HepG2 (cell line): ENCODE measurements at regions not wholly inside any gene's neighbourhood (a gene's known extent, or its start where the extent isn't known, plus 50 kb on each side); places are given as distances from the start of the nearest gene placed in this dataset.

ENCODE experiments used
- CBX2 ChIP-seq, 2 experiments: fragments of 200-600 bp in 1 of 2; sonication (generic); formaldehyde crosslinking in 1 of 2; IDR thresholded peaks; 2 replicates each; pipeline versions ENCODE4 v1.7.0 to v1.8.1; 2018 to 2022; ENCODE audit warnings: low read depth in 2 of 2, low read length in 1 of 2, mild to moderate bottlenecking in 1 of 2, missing genetic modification reagents in 1 of 2
- GLI4 ChIP-seq: sonication (generic); formaldehyde crosslinking; IDR thresholded peaks from 2 replicates; pipeline ENCODE4 v1.5.1; 2020; ENCODE audit warnings: missing genetic modification reagents, mild to moderate bottlenecking, moderate library complexity, borderline replicate concordance
- KLF13 ChIP-seq: sonication (generic); formaldehyde crosslinking; IDR thresholded peaks from 2 replicates; pipeline ENCODE4 v1.4.0; 2020; ENCODE audit warnings: mild to moderate bottlenecking, missing genetic modification reagents
- MIER3 ChIP-seq: IDR thresholded peaks from 2 replicates; pipeline ENCODE4 v1.6.1; 2016; ENCODE audit warnings: missing compliant biosample characterization, borderline replicate concordance
- NFE2L2 ChIP-seq: fragments of 150-350 bp; IDR thresholded peaks from 2 replicates; pipeline ENCODE4 v1.6.1; 2014; ENCODE audit warnings: low read length
- PAWR ChIP-seq: sonication (generic); formaldehyde crosslinking; IDR thresholded peaks from 2 replicates; pipeline ENCODE4 v1.4.0; 2020; ENCODE audit warnings: missing genetic modification reagents, mild to moderate bottlenecking, borderline replicate concordance
- PRDM10 ChIP-seq: sonication (generic); formaldehyde crosslinking; IDR thresholded peaks from 2 replicates; pipeline ENCODE4 v1.4.0; 2020; ENCODE audit warnings: low read depth, missing genetic modification reagents
- REPIN1 ChIP-seq: sonication (generic); formaldehyde crosslinking; IDR thresholded peaks from 2 replicates; pipeline ENCODE4 v1.8.0; 2022; ENCODE audit warnings: missing genetic modification reagents, low read depth, mild to moderate bottlenecking, borderline replicate concordance
- SNAI1 ChIP-seq: sonication (generic); formaldehyde crosslinking; IDR thresholded peaks from 2 replicates; pipeline ENCODE4 v1.5.0; 2020; ENCODE audit warnings: mild to moderate bottlenecking, missing genetic modification reagents, borderline replicate concordance
- SOX6 ChIP-seq, 2 experiments: fragments of 450-650 bp in 1 of 2; sonication (generic) in 1 of 2; formaldehyde crosslinking in 1 of 2; IDR thresholded peaks; 2 replicates each; pipeline versions ENCODE4 v1.4.0 to v1.6.1; 2017 to 2020; ENCODE audit warnings: antibody characterized with exemption in 1 of 2, mild to moderate bottlenecking in 1 of 2, missing genetic modification reagents in 1 of 2
- THAP9 ChIP-seq: sonication (generic); formaldehyde crosslinking; IDR thresholded peaks from 2 replicates; pipeline ENCODE4; 2020; ENCODE audit warnings: missing genetic modification reagents, mild to moderate bottlenecking, borderline replicate concordance
- ZBTB42 ChIP-seq: sonication (generic); formaldehyde crosslinking; IDR thresholded peaks from 2 replicates; pipeline ENCODE4 v1.5.0; 2020; ENCODE audit warnings: mild to moderate bottlenecking, missing genetic modification reagents
- ZNF574 ChIP-seq: sonication (generic); formaldehyde crosslinking; IDR thresholded peaks from 2 replicates; pipeline ENCODE4 v1.4.0; 2020; ENCODE audit warnings: missing genetic modification reagents
- ZSCAN31 ChIP-seq: sonication (generic); formaldehyde crosslinking; IDR thresholded peaks from 2 replicates; pipeline ENCODE4 v1.5.0; 2020; ENCODE audit warnings: low read depth, mild to moderate bottlenecking, missing genetic modification reagents

GRCh38 chr2:42926434-42927333 is 134.3 kb upstream of the HAAO start (continued):
- TF ChIP-seq ZNF574 (peak; percentile 49; the same call in 1 of the 2 replicates), THAP9 (no peak; the same call in 1 of the 2 replicates), SOX6 (IDR thresholded peaks at IDR 0.05) (no peak), SOX6 (CRISPR knock-in tag; IDR thresholded peaks at IDR 0.05) (no peak; the same call in 1 of the 2 replicates), GLI4 (CRISPR knock-in tag) (no peak), REPIN1 (CRISPR knock-in tag) (no peak), PRDM10 (CRISPR knock-in tag) (no peak; the same call in 1 of the 2 replicates), CBX2 (IDR thresholded peaks at IDR 0.05; ENCODE audit: low read depth, low read length) (no peak), CBX2 (CRISPR knock-in tag; IDR thresholded peaks at IDR 0.05; ENCODE audit: low read depth) (no peak), MIER3 (no peak), KLF13 (no peak), ZBTB42 (CRISPR knock-in tag) (no peak), SNAI1 (CRISPR knock-in tag) (peak; percentile 6; the same call in 1 of the 2 replicates), PAWR (CRISPR knock-in tag) (no peak), ZSCAN31 (CRISPR knock-in tag) (peak; percentile 72; the same call in 1 of the 2 replicates), NFE2L2 (no peak)
